K562 (cell line): ENCODE measurements at regions not wholly inside any gene's neighbourhood (a gene's known extent, or its start where the extent isn't known, plus 50 kb on each side); places are given as distances from the start of the nearest gene placed in this dataset.

Experiments
- EGR1 ChIP-seq: fragments of 450-650 bp; conservative IDR thresholded peaks from 2 replicates; pipeline ENCODE4 v1.6.1; 2017; ENCODE audit warnings: mild to moderate bottlenecking
- FOXA3 ChIP-seq, 2 experiments: fragments of 450-650 bp in 1 of 2; sonication (generic) in 1 of 2; formaldehyde crosslinking; IDR thresholded peaks in 1 of 2; conservative IDR thresholded peaks in 1 of 2; 2 replicates each; pipeline versions ENCODE4 v1.4.0 to v1.8.0; 2020 to 2022; ENCODE audit warnings: mild to moderate bottlenecking in 2 of 2, missing genetic modification reagents in 1 of 2
- FOXK2 ChIP-seq, 2 experiments: fragments of 450-650 bp; IDR thresholded peaks in 1 of 2; conservative IDR thresholded peaks in 1 of 2; 2 replicates each; pipeline ENCODE4 v1.6.1; 2016; ENCODE audit warnings: low read depth in 2 of 2, mild to moderate bottlenecking in 1 of 2
- MAZ ChIP-seq, 2 experiments: fragments of 450-650 bp in 1 of 2; sonication (generic) in 1 of 2; formaldehyde crosslinking; IDR thresholded peaks in 1 of 2; conservative IDR thresholded peaks in 1 of 2; 2 replicates each; pipeline versions ENCODE4 v1.4.0 to v1.5.0; 2020; ENCODE audit warnings: mild to moderate bottlenecking in 1 of 2, missing genetic modification reagents in 1 of 2
- NFRKB ChIP-seq: fragments of 450-650 bp; IDR thresholded peaks from 2 replicates; pipeline ENCODE4 v1.6.1; 2016; ENCODE audit warnings: low read depth
- NONO ChIP-seq, 2 experiments: fragments of 200-400 bp in 1 of 2; fragments of 450-650 bp in 1 of 2; formaldehyde crosslinking in 1 of 2; IDR thresholded peaks; 2 replicates each; pipeline ENCODE4 v1.6.1; 2017; ENCODE audit warnings: low read depth in 2 of 2, mild to moderate bottlenecking in 2 of 2, moderate library complexity in 2 of 2, low read length in 1 of 2
- NR2C1 ChIP-seq, 2 experiments: fragments of 450-650 bp; IDR thresholded peaks; 2 replicates each; pipeline ENCODE4 v1.6.1; 2017; ENCODE audit warnings: mild to moderate bottlenecking in 2 of 2, antibody characterized with exemption in 1 of 2, inconsistent platforms in 1 of 2, missing compliant biosample characterization in 1 of 2, missing genetic modification characterization in 1 of 2
- POLR2A ChIP-seq: fragments of 450-650 bp; conservative IDR thresholded peaks from 2 replicates; pipeline ENCODE4 v1.6.1; 2016
- RAD21 ChIP-seq, 2 experiments: fragments of 250-450 bp in 1 of 2; fragments of 450-650 bp in 1 of 2; sonication (Bioruptor Pico) in 1 of 2; formaldehyde crosslinking in 1 of 2; IDR thresholded peaks in 1 of 2; conservative IDR thresholded peaks in 1 of 2; 2 replicates each; pipeline versions ENCODE4 v1.4.0 to v1.8.0; 2020 to 2022; ENCODE audit warnings: mild to moderate bottlenecking in 2 of 2, moderate library complexity in 1 of 2
- SMAD4 ChIP-seq: fragments of 250-450 bp; sonication (Bioruptor Pico); conservative IDR thresholded peaks from 2 replicates; pipeline ENCODE4 v1.8.0; 2021; ENCODE audit warnings: inconsistent platforms, mild to moderate bottlenecking, moderate library complexity
- SUPT5H ChIP-seq: fragments of 450-650 bp; IDR thresholded peaks from 2 replicates; pipeline ENCODE4 v1.6.1; 2016
- TAF7 ChIP-seq: fragments of 450-650 bp; IDR thresholded peaks from 2 replicates; pipeline ENCODE4 v1.6.1; 2016; ENCODE audit warnings: missing genetic modification characterization, missing compliant biosample characterization

DNA sequence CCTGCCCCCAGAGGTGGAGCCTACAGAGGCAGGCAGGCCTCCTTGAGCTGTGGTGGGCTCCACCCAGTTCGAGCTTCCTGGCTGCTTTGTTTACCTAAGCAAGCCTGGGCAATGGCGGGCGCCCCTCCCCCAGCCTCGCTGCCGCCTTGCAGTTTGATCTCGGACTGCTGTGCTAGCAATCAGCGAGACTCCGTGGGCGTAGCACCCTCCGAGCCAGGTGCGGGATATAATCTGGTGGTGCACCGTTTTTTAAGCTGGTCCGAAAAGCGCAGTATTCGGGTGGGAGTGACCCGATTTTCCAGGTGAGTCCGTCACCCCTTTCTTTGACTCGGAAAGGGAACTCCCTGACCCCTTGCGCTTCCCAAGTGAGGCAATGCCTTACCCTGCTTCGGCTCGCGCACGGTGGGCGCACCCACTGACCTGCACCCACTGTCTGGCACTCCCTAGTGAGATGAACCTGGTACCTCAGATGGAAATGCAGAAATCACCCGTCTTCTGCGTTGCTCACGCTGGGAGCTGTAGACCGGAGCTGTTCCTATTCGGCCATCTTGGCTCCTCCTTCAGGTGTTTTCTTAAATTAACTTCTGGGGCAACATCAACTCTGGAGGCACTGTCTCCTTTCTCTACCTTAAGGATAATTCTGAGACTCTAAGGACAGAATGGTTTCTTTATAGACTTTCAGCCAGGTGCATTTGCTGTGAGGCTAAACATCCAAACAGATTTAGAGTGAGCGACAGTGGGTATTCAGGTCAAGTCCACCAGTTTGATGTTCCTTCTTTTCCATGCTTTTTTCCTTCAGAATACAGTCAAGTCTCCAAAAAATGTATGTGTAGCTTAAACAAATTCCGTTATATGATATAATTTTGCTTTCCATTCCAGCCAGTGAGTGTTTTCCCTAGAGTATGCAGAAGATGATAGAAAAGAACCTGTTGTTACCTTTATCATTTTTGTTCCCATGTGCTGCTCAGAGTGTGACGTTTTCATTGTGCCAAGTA is 170.8 kb downstream of the KCNRG start (continued):
- TF ChIP-seq FOXK2 (conservative IDR thresholded peaks at IDR 0.05 in 1 of 2, IDR thresholded peaks at IDR 0.05 in 1 of 2; ENCODE audit: low read depth in 2 of 2): peak; percentile 59 to 63; a peak in 2 of 4 replicates
- TF ChIP-seq SMAD4 (CRISPR knock-in tag): peak; percentile 49; the same call in 1 of the 2 replicates
- TF ChIP-seq RAD21 (CRISPR knock-in tag; conservative IDR thresholded peaks at IDR 0.05 in 1 of 2, IDR thresholded peaks at IDR 0.05 in 1 of 2): peak in 1 of 2 experiments; percentile 19; a peak in 1 of 4 replicates
- peak; percentile 85 to 93 for TF ChIP-seq FOXA3 (CRISPR knock-in tag; conservative IDR thresholded peaks at IDR 0.05 in 1 of 2, IDR thresholded peaks at IDR 0.05 in 1 of 2)
- TF ChIP-seq NFRKB: peak; percentile 80; the same call in 1 of the 2 replicates
- peak in 1 of 2 experiments; percentile 36; a peak in 1 of 4 replicates for TF ChIP-seq NONO (IDR thresholded peaks at IDR 0.05; ENCODE audit: low read depth in 2 of 2, low read length in 1 of 2)
- peak; percentile 57; the same call in 1 of the 2 replicates for TF ChIP-seq EGR1
- TF ChIP-seq SUPT5H: peak; percentile 41
- peak; percentile 66; the same call in 1 of the 2 replicates for TF ChIP-seq POLR2A
- TF ChIP-seq MAZ (CRISPR knock-in tag; conservative IDR thresholded peaks at IDR 0.05 in 1 of 2, IDR thresholded peaks at IDR 0.05 in 1 of 2): 0 out of 4 replicates have a peak, but pooled peaks of 1 of the 2 experiments have one; percentile 43
- peak; percentile 68 for TF ChIP-seq TAF7 (tag)
- TF ChIP-seq NR2C1 (IDR thresholded peaks at IDR 0.05): 0 out of 2 replicates have a peak, but pooled peaks have one; percentile 22
- peak; percentile 48; the same call in 1 of the 2 replicates for TF ChIP-seq NR2C1 (tag; IDR thresholded peaks at IDR 0.05)
